ENCODE measurements at regions not wholly inside any gene's neighbourhood (a gene's known extent, or its start where the extent isn't known, plus 50 kb on each side); places are given as distances from the start of the nearest gene placed in this dataset.

DNA sequence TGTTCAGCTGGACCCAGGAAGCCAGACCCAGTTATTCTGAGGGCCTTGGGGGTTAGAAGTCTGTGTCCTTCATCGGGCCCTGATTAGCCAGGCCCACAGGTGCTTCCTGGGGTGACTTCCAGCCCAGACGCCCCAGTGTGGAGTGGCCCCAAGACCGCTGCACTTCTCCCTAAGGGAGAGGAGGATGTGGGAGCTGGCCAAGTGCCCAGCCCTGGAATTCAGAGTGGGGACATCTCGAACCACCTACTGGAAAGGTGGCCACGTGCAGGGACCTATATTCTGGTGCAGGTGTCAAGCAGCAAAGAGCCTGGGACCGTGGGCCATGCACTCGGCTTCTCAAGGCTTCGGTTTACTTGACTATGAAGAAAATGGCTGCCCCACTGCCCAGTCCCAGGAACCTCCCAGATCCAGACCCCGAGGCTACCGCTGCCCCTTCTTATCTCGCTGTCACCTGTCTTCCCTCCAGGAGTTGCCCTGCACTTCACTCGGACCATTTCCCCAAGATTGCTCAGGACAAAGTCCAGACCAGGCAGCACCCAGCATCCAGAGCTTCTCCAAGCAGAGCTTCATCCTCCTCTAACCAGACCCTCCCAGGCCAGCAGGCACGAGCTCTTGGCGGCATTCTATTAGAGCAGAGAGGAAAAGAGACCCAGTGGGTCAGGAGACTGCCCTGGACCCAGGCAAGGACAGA, 142.8 kb upstream of the ID2 start:
- TF ChIP-seq, protein P1, sequence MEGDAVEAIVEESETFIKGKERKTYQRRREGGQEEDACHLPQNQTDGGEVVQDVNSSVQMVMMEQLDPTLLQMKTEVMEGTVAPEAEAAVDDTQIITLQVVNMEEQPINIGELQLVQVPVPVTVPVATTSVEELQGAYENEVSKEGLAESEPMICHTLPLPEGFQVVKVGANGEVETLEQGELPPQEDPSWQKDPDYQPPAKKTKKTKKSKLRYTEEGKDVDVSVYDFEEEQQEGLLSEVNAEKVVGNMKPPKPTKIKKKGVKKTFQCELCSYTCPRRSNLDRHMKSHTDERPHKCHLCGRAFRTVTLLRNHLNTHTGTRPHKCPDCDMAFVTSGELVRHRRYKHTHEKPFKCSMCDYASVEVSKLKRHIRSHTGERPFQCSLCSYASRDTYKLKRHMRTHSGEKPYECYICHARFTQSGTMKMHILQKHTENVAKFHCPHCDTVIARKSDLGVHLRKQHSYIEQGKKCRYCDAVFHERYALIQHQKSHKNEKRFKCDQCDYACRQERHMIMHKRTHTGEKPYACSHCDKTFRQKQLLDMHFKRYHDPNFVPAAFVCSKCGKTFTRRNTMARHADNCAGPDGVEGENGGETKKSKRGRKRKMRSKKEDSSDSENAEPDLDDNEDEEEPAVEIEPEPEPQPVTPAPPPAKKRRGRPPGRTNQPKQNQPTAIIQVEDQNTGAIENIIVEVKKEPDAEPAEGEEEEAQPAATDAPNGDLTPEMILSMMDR (IDR thresholded peaks at IDR 0.05) = no peak
- no peak for TF ChIP-seq POLR2AphosphoS5 (IDR thresholded peaks at IDR 0.05)
- TF ChIP-seq POLR2A (IDR thresholded peaks at IDR 0.05) = no peak
